Fibroblast of pulmonary artery (primary cell): ENCODE measurements at regions not wholly inside any gene's neighbourhood (a gene's known extent, or its start where the extent isn't known, plus 50 kb on each side); places are given as distances from the start of the nearest gene placed in this dataset.
A peak's percentile ranks its signal among the peaks of the same experiment; 100 is the strongest.

Experiments
- DNase-seq: peaks from one replicate; pipeline ENCODE4 v3.0.0-alpha.2; 2010; ENCODE audit warnings: low read depth
- H3K4me3 ChIP-seq: replicated peaks from 2 replicates; pipeline ENCODE4 v1.5.1; 2011; ENCODE audit warnings: low read depth, mild to moderate bottlenecking, control low read depth, low read length, moderate library complexity
- CTCF ChIP-seq: IDR thresholded peaks from 2 replicates; pipeline ENCODE4 v1.5.1; 2011; ENCODE audit warnings: mild to moderate bottlenecking, control low read depth, low read length, inconsistent platforms; ENCODE audit errors: missing control alignments

DNA sequence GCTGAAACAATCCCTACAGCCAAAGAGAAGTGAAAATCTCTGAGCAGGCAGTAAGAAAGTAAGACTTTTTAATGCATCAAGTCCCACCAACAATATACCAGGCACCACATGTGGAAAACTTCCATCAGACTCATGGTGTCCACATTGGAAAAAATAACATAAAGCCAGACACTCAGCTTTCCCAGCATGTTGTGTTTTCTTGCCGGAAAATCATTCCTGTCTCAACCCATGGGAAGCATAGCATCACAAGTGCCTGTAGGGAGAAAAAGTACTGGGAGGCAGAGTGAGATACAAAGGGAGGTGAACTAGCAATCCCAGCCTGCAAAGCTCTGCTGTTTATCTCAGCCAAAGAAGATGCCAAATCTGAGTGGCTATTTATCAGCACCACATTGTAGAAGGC is 868.9 kb downstream of the SI start:
- no peak overlapping the region for H3K4me3 ChIP-seq
- no peak for TF ChIP-seq CTCF
- no peak for DNase-seq

GRCh38 chr3:164208821-164209220 is 869.5 kb downstream of the SI start:
- DNase-seq = peak; percentile 0
- no peak for TF ChIP-seq CTCF
- no peak overlapping the region for H3K4me3 ChIP-seq

GRCh38 chr3:164208048-164208447 is 870.2 kb downstream of the SI start:
- TF ChIP-seq CTCF = no peak
- H3K4me3 ChIP-seq = no peak overlapping the region
- no peak for DNase-seq

- no peak for DNase-seq
- no peak for TF ChIP-seq CTCF
- H3K4me3 ChIP-seq = no peak overlapping the region
These were observed 878.1 kb downstream of the SI start for GRCh38 chr3:164200053-164200823.

DNA sequence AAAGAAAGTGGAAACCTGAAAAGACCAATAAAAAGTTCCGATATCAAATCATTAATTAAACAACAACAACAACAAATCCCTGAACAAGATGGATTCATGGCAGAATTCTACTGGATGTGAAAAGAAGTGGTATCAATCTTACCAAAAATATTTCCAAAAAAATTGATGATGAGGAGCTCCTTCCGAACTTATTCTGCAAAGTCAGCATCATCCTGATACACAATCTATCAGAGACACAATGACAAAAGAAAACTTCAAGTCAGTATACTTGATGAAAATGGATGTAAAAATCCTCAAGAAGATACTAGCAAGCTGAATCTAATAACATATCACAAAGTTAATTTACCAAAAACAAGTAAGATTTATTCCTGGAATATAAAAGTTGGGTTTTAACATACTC is 881.8 kb downstream of the SI start:
- no peak for TF ChIP-seq CTCF
- DNase-seq = no peak
- no peak overlapping the region for H3K4me3 ChIP-seq

- TF ChIP-seq CTCF = no peak
- H3K4me3 ChIP-seq = no peak overlapping the region
- DNase-seq = no peak
These were observed 883.5 kb downstream of the SI start for GRCh38 chr3:164194842-164195241.

GRCh38 chr3:164192974-164193373 is 885.3 kb downstream of the SI start:
- no peak for DNase-seq
- no peak for TF ChIP-seq CTCF
- no peak overlapping the region for H3K4me3 ChIP-seq
